Smooth muscle cell (in vitro differentiated cells): ENCODE measurements at regions not wholly inside any gene's neighbourhood (a gene's known extent, or its start where the extent isn't known, plus 50 kb on each side); places are given as distances from the start of the nearest gene placed in this dataset.

Experiments used
- DNase-seq: peaks from one replicate; lab custom pipeline; 2025; ENCODE audit not compliant: unreplicated experiment; lab: John Stamatoyannopoulos, UW
- H2AFZ ChIP-seq: fragments of 200-600 bp; sonication (generic); 2 replicates; pipeline ENCODE4 v1.6.0; 2016; ENCODE audit warnings: antibody characterized with exemption, low read depth, mild to moderate bottlenecking
- H3F3A ChIP-seq: fragments of 200-600 bp; sonication (generic); 2 replicates; pipeline ENCODE4 v1.6.0; 2017; ENCODE audit warnings: antibody characterized with exemption, low read depth
- H3K27ac ChIP-seq: fragments of 200-600 bp; sonication (generic); 2 replicates; pipeline ENCODE4 v1.5.1; 2016; ENCODE audit warnings: low read depth, mild to moderate bottlenecking
- H3K27me3 ChIP-seq: fragments of 200-600 bp; sonication (generic); 2 replicates; pipeline ENCODE4 v1.6.1; 2016; ENCODE audit warnings: low read depth, mild to moderate bottlenecking
- H3K36me3 ChIP-seq: fragments of 200-600 bp; sonication (generic); 2 replicates; pipeline ENCODE4 v1.5.1; 2016; ENCODE audit warnings: low read depth
- H3K4me1 ChIP-seq: fragments of 200-600 bp; sonication (generic); 2 replicates; pipeline ENCODE4 v1.5.1; 2016; ENCODE audit warnings: low read depth
- H3K4me2 ChIP-seq: fragments of 200-600 bp; sonication (generic); 2 replicates; pipeline ENCODE4 v1.6.0; 2016; ENCODE audit warnings: mild to moderate bottlenecking
- H3K4me3 ChIP-seq: fragments of 200-600 bp; sonication (generic); 2 replicates; pipeline ENCODE4 v1.5.1; 2016; ENCODE audit warnings: mild to moderate bottlenecking
- H3K79me2 ChIP-seq: fragments of 200-600 bp; sonication (generic); 2 replicates; pipeline ENCODE4 v1.6.0; 2016; ENCODE audit warnings: low read depth, mild to moderate bottlenecking
- H3K9ac ChIP-seq: fragments of 200-600 bp; sonication (generic); 2 replicates; pipeline ENCODE4 v1.6.0; 2016; ENCODE audit warnings: low read depth
- H3K9me3 ChIP-seq: fragments of 200-600 bp; sonication (generic); replicated peaks from 2 replicates; pipeline ENCODE4 v1.5.1; 2016; ENCODE audit warnings: low read depth
- H4K20me1 ChIP-seq: fragments of 200-600 bp; sonication (generic); 2 replicates; pipeline ENCODE4 v1.6.0; 2016; ENCODE audit warnings: low read depth
- CTCF ChIP-seq: fragments of 200-600 bp; sonication (generic); IDR thresholded peaks from 2 replicates; pipeline ENCODE4 v1.5.1; 2017; ENCODE audit warnings: borderline replicate concordance, mild to moderate bottlenecking, antibody characterized with exemption; ENCODE audit not compliant: insufficient read depth, poor library complexity, severe bottlenecking
- WGBS: methylation state at CpG from one replicate; pipeline ENCODE4 v1.1.7; 2016; ENCODE audit warnings: low lambda C conversion rate; 5-methylcytosine and 5-hydroxymethylcytosine counted together

- Histone ChIP-seq H4K20me1 (no peaks in the 10 kb centered on the region), H3K36me3 (no peaks in the 10 kb centered on the region), H3K9me3 (no peaks in the 10 kb centered on the region), H3K4me2 (no peak overlapping the region), H3K4me1 (no peaks in the 10 kb centered on the region), H3K4me3 (no peak overlapping the region), H3K27ac (no peak overlapping the region), H2AFZ (no peak overlapping the region), H3K79me2 (no peaks in the 10 kb centered on the region), H3F3A (no peaks in the 10 kb centered on the region), H3K27me3 (no peaks in the 10 kb centered on the region), H3K9ac (no peak overlapping the region)
- no peak for TF ChIP-seq CTCF
- 96% methylated on average over 10 of the region's 10 CpGs for WGBS
- DNase-seq = no peak
Observed at GRCh38 chr18:44179693-44180092, 501.0 kb upstream of the SETBP1 start.

- TF ChIP-seq CTCF = no peak
- 4% methylated on average over 1 of the region's 1 CpG for WGBS
- Histone ChIP-seq H3F3A (peaks cover 2% of the 10 kb centered on the region), H3K27me3 (no peaks in the 10 kb centered on the region), H2AFZ (no peak overlapping the region), H3K4me1 (no peaks in the 10 kb centered on the region), H3K36me3 (no peaks in the 10 kb centered on the region), H3K9ac (no peak overlapping the region), H3K9me3 (no peaks in the 10 kb centered on the region), H3K79me2 (no peaks in the 10 kb centered on the region), H3K4me3 (no peak overlapping the region), H3K27ac (no peak overlapping the region), H4K20me1 (no peaks in the 10 kb centered on the region), H3K4me2 (no peak overlapping the region)
- DNase-seq = no peak
Observed at GRCh38 chr18:44180683-44181082, 500.0 kb upstream of the SETBP1 start.

DNA sequence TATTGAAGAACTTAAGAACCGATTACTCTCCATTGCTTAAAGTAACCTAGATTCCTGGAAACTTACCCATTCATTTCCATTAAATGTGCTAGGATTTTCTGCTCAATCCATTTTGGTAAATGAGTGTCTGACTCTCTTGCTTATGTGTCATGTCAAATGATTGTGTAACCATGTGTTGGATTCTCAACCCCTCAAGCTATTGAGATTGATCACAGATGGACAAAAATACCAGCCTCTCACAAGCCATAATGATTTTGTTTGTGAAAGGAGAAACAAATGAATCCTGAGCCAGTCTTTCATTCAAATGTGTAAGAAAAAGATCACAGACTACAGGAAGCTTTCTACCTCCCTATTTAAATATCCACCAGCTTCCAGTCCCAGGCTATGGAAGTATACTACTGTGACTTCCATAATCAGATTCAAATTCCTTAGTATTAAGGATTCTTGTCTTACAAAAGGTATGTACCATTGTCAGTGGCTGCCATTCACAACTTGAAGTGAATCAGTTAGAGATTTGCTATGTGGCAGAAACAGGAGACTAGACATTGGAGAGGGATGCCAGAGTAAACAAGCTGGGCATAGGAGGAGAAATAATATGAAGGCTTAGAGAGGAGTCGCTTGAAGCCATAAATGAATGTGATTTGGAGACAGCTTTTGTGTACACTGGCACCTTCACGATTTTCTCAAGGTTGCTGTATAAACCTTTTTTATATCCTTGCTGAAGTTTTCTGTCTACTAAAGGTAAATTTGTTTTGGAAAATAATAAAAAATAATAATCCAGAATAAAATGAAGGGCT, 498.5 kb upstream of the SETBP1 start:
- Histone ChIP-seq H3K4me1 (no peaks in the 10 kb centered on the region), H3K9me3 (no peaks in the 10 kb centered on the region), H2AFZ (no peak overlapping the region), H3K27me3 (no peaks in the 10 kb centered on the region), H3K36me3 (no peaks in the 10 kb centered on the region), H4K20me1 (no peaks in the 10 kb centered on the region), H3F3A (peaks cover 4% of the 10 kb centered on the region), H3K4me2 (no peak overlapping the region), H3K9ac (no peak overlapping the region), H3K4me3 (no peak overlapping the region), H3K79me2 (no peaks in the 10 kb centered on the region), H3K27ac (no peak overlapping the region)
- no peak for DNase-seq
- 88% methylated on average over 3 of the region's 3 CpGs for WGBS
- TF ChIP-seq CTCF = no peak

DNA sequence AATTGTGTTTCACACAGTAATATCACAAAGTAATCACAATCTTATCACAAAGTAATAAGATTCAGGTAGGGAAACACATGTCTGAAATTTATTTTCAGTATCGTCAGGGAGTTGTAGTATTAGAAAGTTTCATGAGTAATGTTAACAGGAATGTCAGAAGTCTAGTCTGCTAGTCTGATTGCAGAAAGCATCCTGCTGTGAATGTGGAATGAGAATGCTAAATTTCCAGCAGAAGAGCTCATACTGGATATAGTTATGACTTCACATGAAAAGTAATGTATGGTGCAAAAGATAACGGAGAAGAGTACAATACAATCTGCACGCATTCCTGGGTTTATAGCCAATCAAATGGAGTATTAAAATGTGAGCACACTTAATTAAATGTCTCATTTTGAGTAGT, 494.7 kb upstream of the SETBP1 start:
- peak overlapping the region; percentile 52 for H3K4me2 ChIP-seq
- no peak overlapping the region for H3K9ac ChIP-seq
- no peak for DNase-seq
- H2AFZ ChIP-seq = peak overlapping the region; percentile 12
- peak overlapping the region; percentile 29 for H3K27ac ChIP-seq
- H3K36me3 ChIP-seq = no peaks in the 10 kb centered on the region
- H3F3A ChIP-seq = peaks cover 4% of the 10 kb centered on the region
- no peaks in the 10 kb centered on the region for H3K27me3 ChIP-seq
- no peaks in the 10 kb centered on the region for H3K9me3 ChIP-seq
- WGBS = 41% methylated on average over 3 of the region's 3 CpGs
- no peak overlapping the region for H3K4me3 ChIP-seq
- H4K20me1 ChIP-seq = no peaks in the 10 kb centered on the region
- H3K4me1 ChIP-seq = no peaks in the 10 kb centered on the region
- H3K79me2 ChIP-seq = no peaks in the 10 kb centered on the region
- no peak for TF ChIP-seq CTCF
